OCI-LY7 (cell line): ENCODE measurements at regions not wholly inside any gene's neighbourhood (a gene's known extent, or its start where the extent isn't known, plus 50 kb on each side); places are given as distances from the start of the nearest gene placed in this dataset.

ENCODE experiments used
- BruUV-seq: library from RNA; stranded (reverse); fragments of 400-500 nt; replicated peaks from 2 replicates; lab custom pipeline; 2021; lab: Mats Ljungman, UMichigan
- CTCF ChIA-PET: fragments of 300-600 bp; sonication (Branson Sonifier 250); formaldehyde crosslinking; loops from one replicate; lab custom pipeline; 2022; ENCODE audit warnings: antibody characterized with exemption; ENCODE audit not compliant: unreplicated experiment; lab: Charles Lee
- POLR2A ChIA-PET: fragments of 300-600 bp; sonication (Branson Sonifier 250); formaldehyde crosslinking; loops from one replicate; lab custom pipeline; 2022; ENCODE audit warnings: antibody characterized with exemption; lab: Charles Lee
- DNase-seq: peaks from one replicate; pipeline ENCODE4 v3.0.0-alpha.2; 2015; ENCODE audit warnings: low spot score
- H2AFZ ChIP-seq: fragments of 200-600 bp; sonication (generic), shearing (Covaris generic); 2 replicates; pipeline ENCODE4 v1.6.1; 2014; ENCODE audit warnings: mild to moderate bottlenecking, antibody characterized with exemption, low read length, moderate library complexity
- H3K27ac ChIP-seq: fragments of 200-600 bp; sonication (generic); 2 replicates; pipeline ENCODE4 v1.5.1; 2014; ENCODE audit warnings: mixed run types, low read depth, mild to moderate bottlenecking, moderate library complexity, low read length, inconsistent platforms; ENCODE audit not compliant: poor library complexity, severe bottlenecking
- H3K36me3 ChIP-seq: fragments of 200-600 bp; sonication (generic); 2 replicates; pipeline ENCODE4 v1.6.1; 2014; ENCODE audit warnings: mild to moderate bottlenecking, antibody characterized with exemption, low read length, moderate library complexity, mixed read lengths; ENCODE audit not compliant: insufficient read depth
- H3K4me1 ChIP-seq: fragments of 200-600 bp; sonication (generic); 2 replicates; pipeline ENCODE4 v1.5.1; 2014; ENCODE audit warnings: mild to moderate bottlenecking, low read length; ENCODE audit not compliant: insufficient read depth, poor library complexity, severe bottlenecking
- H3K4me2 ChIP-seq: fragments of 200-600 bp; sonication (generic); 2 replicates; pipeline ENCODE4 v1.6.1; 2014; ENCODE audit warnings: mild to moderate bottlenecking, low read length
- H3K4me3 ChIP-seq: fragments of 200-600 bp; sonication (generic); 2 replicates; pipeline ENCODE4 v1.5.1; 2014; ENCODE audit warnings: mild to moderate bottlenecking, low read depth, low read length; ENCODE audit not compliant: poor library complexity, severe bottlenecking
- H3K79me2 ChIP-seq: fragments of 200-600 bp; sonication (generic); 2 replicates; pipeline ENCODE4 v1.6.1; 2016; ENCODE audit warnings: low read depth, mild to moderate bottlenecking, low read length, moderate library complexity, mixed read lengths; ENCODE audit not compliant: insufficient read depth
- H3K9me2 ChIP-seq: fragments of 200-600 bp; sonication (generic); 2 replicates; pipeline ENCODE4 v1.6.1; 2016; ENCODE audit warnings: mild to moderate bottlenecking, low read length, mixed read lengths; ENCODE audit not compliant: insufficient read depth
- H3K9me3 ChIP-seq: fragments of 200-600 bp; sonication (generic); 2 replicates; pipeline ENCODE4 v1.6.1; 2014; ENCODE audit warnings: mild to moderate bottlenecking, mixed run types, low read length, mixed read lengths
- H4K20me1 ChIP-seq: fragments of 200-600 bp; sonication (generic); 2 replicates; pipeline ENCODE4 v1.6.1; 2014; ENCODE audit warnings: mild to moderate bottlenecking, antibody characterized with exemption, low read length, moderate library complexity, mixed read lengths; ENCODE audit not compliant: insufficient read depth
- CTCF ChIP-seq: fragments of 200-600 bp; sonication (generic); conservative IDR thresholded peaks from 2 replicates; pipeline ENCODE4 v1.5.1; 2014; ENCODE audit warnings: mild to moderate bottlenecking, antibody characterized with exemption, low read length, moderate library complexity, mixed read lengths
- EZH2phosphoT487 ChIP-seq: fragments of 200-600 bp; sonication (generic); IDR thresholded peaks from 2 replicates; pipeline ENCODE4 v1.6.1; 2018; ENCODE audit warnings: low read depth, borderline replicate concordance, mild to moderate bottlenecking, mixed run types, antibody characterized with exemption, low read length, moderate library complexity, mixed read lengths
- intact Hi-C: fragments of 100-400 bp; cut with micrococcal nuclease; formaldehyde crosslinking; loops from one replicate; pipeline ENCODE4 v1.10.0; 2022; ENCODE audit not compliant: unreplicated experiment

DNA sequence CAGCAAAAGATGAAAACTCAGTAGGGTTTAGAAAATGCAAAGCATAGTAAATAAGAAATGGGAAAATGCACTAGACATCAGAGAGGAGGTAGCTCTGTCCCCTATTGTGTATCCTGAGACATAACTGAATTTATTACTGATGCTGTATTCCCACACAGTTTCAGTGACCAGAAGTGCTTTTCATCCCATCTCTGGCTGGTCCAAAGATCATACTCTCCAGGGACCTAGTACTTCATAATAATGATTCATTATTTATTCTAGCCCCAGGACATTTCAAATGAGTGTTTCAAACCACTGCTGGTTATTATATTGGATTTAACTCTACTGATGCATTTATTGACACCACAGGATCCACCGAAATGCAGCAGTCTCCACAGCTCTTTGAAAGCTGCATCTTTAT, 163.3 kb downstream of the PAWR start:
- Histone ChIP-seq H3K79me2 (no peaks in the 10 kb centered on the region), H4K20me1 (no peaks in the 10 kb centered on the region), H2AFZ (no peak overlapping the region), H3K4me2 (no peak overlapping the region), H3K4me1 (no peaks in the 10 kb centered on the region), H3K9me2 (no peaks in the 10 kb centered on the region), H3K4me3 (no peak overlapping the region), H3K36me3 (no peaks in the 10 kb centered on the region), H3K9me3 (no peaks in the 10 kb centered on the region), H3K27ac (no peak overlapping the region)
- CTCF ChIA-PET: no interaction called here
- BruUV-seq: no TSS peak
- intact Hi-C loops: no loop called here
- TF ChIP-seq EZH2phosphoT487: no peak
- TF ChIP-seq CTCF: no peak
- POLR2A ChIA-PET: interaction anchor here (0.6 kb wide), 1 partner anchor 10 kb away, joined by 3 read pairs; no protein-coding TSS in a partner anchor
- DNase-seq: no peak

GRCh38 chr12:79525357-79525756, 165.4 kb downstream of the PAWR start:
- no peaks in the 10 kb centered on the region for H3K36me3 ChIP-seq
- no peaks in the 10 kb centered on the region for H3K9me3 ChIP-seq
- no peaks in the 10 kb centered on the region for H3K9me2 ChIP-seq
- no peak overlapping the region for H2AFZ ChIP-seq
- POLR2A ChIA-PET: no interaction called here
- CTCF ChIA-PET: no interaction called here
- H3K4me1 ChIP-seq: no peaks in the 10 kb centered on the region
- no peak for DNase-seq
- H3K27ac ChIP-seq: no peak overlapping the region
- no peaks in the 10 kb centered on the region for H4K20me1 ChIP-seq
- no TSS peak for BruUV-seq
- no peak overlapping the region for H3K4me2 ChIP-seq
- no peak for TF ChIP-seq CTCF
- TF ChIP-seq EZH2phosphoT487: no peak
- intact Hi-C loops: no loop called here
- no peak overlapping the region for H3K4me3 ChIP-seq
- H3K79me2 ChIP-seq: no peaks in the 10 kb centered on the region

GRCh38 chr12:79524507-79525148, 166.1 kb downstream of the PAWR start:
- H3K4me1 ChIP-seq: no peaks in the 10 kb centered on the region
- intact Hi-C loops: no loop called here
- H3K9me3 ChIP-seq: no peaks in the 10 kb centered on the region
- ChIA-PET CTCF (no interaction called here), POLR2A (no interaction called here)
- BruUV-seq: no TSS peak
- DNase-seq: no peak
- no peak for TF ChIP-seq CTCF
- no peak for TF ChIP-seq EZH2phosphoT487
- no peaks in the 10 kb centered on the region for H3K36me3 ChIP-seq
- no peaks in the 10 kb centered on the region for H3K9me2 ChIP-seq
- H3K27ac ChIP-seq: no peak overlapping the region
- H3K4me2 ChIP-seq: no peak overlapping the region
- H3K4me3 ChIP-seq: no peak overlapping the region
- H4K20me1 ChIP-seq: no peaks in the 10 kb centered on the region
- H3K79me2 ChIP-seq: no peaks in the 10 kb centered on the region
- H2AFZ ChIP-seq: no peak overlapping the region
